GM18502 (cell line): ENCODE measurements at regions not wholly inside any gene's neighbourhood (a gene's known extent, or its start where the extent isn't known, plus 50 kb on each side); places are given as distances from the start of the nearest gene placed in this dataset.

Experiments used
- ATAC-seq: cut with Tn5 transposase; IDR thresholded peaks from one replicate; pipeline ENCODE4 v1.9.1; 2021; ENCODE audit warnings: mild to moderate bottlenecking; ENCODE audit not compliant: unreplicated experiment, poor library complexity

DNA sequence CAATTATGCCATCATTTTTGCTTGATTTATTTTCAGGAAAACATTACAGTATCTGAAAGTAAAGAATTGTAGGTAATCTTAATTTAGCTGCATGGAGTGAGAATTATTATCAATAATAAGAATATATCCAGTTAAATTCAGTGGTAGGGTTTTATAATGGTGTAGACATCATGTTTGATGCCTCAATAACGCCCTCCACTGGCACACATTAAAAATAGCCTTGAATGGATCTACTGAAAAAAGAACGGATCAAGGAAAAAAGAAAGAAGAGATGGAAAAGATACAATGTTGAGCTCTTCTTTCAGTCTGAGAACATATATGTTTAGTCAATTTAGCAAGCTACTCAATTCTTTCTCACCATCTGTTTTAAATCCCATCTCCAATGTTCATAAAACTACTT lies 319.2 kb downstream of the CDC14C start:
- ATAC-seq, result no peak

DNA sequence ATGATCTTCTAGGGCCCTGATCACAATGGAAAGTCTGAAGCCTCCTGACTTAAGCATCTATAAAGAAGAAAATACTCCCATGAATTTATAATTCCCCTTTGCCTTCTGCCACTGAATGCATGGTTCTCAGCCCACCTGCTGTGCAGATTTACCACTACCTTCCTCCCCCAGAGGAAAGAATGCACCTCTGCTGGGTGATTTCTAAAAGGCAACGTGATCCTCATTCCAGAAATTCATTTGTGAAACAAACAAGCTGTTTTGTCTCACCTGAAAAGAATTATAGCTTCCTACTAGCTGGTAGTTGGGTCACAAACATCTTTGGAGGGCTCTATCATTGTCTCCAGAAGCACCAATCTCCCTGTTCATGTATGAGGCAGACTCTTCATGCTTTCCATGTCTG lies 320.2 kb downstream of the CDC14C start:
- ATAC-seq, result no peak

DNA sequence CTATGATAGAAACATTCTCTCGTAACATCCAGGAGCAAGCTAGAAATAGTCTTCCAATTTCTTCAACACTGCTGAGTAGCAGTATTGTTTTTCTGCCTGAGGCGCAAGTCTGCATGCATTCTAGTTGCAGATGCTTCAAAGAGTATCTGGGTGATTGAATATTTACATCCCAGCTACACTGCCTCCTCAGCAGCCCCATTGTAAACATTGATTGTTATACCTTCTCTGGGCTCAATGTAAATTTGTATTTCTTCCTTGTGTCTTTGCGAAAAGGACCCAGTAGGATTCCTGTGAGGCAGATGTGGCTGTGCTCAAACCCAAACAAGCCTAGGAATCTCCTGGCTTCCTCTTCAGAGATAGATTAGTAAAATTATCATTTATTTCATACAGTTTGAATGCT lies 320.7 kb downstream of the CDC14C start:
- no peak for ATAC-seq

DNA sequence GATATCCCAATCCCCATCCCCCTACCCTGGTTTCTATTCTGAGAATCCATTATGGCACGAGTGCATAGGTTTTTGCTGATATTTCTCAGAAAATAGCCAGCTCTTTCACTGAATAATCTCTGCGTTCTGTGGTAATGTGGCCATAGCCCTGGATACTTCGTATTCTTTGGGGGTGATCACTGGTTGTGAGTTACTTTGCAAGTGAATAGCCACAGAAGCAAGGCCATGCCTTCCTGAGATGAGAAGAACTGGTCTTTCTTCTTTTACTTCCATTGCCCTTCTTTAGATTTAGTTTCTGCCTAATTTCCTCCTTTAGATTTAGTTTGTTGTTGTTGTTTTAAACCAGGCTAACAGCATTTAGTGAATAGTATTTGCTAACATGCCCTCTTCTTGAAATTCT lies 323.4 kb downstream of the CDC14C start:
- ATAC-seq, result no peak

DNA sequence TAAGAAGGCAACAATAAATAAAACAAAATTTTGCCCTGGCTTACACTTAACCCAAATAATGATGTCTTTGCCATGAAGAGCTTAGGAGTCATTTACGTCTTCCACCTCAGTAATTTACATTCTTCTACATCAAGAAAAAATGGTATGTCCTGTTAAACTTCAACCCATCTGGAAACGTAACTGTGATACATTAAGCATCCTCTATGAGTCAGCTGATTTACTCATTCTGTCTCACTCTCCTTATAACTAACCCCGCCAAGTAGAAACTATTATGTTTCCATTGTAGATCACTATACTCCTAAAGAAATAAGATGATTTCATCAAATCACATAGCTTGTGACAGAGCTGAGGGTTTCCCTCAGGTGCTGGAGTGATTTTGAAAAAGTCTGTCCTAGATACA lies 330.7 kb downstream of the CDC14C start:
- ATAC-seq, result no peak

DNA sequence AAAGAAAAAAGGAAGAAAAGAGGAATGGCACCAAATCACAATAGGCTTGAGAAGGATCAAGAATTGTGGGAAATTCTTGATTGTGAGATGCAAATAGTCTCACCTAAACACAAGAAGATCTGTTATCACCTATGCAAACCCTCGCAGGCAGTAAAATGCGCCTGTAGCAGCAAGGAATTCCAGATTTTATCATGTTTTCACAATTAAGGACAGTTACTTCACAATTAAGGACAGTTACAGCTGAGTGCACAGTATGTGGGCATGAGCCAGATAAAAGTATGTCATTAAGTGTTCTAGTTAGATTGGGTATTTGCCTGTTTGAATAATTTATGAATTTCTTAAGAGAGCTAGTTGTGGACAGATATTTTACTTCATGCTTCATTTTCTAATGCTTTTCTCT lies 336.2 kb downstream of the CDC14C start:
- no peak for ATAC-seq

DNA sequence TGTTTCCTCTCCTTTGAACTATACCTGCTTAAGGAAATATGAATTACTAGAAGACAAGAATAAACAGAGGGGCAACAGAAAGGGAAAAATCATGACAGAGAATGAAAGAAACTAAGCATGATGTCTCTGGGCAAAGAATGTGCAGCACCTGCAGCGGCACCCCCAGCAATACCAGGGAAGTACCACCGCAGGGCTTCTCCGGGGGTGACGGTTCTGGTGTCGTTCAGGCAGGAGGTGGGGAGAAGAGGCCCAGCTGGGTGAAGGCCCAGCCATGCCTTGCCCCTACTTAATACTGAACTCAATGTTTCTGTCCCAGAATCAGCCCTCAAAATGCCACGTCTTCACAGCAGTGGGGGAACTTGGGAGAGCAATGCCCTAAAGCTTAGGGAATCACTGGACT lies 337.6 kb downstream of the CDC14C start:
- no peak for ATAC-seq

DNA sequence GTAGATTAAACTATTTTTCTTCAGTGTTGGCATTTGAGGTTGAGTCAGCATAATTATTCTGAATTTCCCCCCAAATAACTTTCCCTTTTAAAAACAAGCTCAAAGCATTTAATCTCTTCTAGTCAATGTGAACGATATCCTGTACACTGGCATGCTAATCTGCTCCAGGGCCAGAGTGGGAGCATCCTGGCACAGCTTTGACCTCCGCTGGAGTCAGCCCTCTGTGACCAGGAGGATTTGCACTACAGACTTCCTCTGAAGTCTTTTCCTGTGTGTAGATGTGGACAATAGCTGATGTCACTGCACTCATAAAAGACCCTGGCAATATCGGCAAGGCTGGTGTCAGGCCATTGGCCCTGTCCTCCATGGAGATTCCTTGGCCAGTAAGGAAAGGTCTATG lies 340.2 kb downstream of the CDC14C start:
- ATAC-seq, result no peak

DNA sequence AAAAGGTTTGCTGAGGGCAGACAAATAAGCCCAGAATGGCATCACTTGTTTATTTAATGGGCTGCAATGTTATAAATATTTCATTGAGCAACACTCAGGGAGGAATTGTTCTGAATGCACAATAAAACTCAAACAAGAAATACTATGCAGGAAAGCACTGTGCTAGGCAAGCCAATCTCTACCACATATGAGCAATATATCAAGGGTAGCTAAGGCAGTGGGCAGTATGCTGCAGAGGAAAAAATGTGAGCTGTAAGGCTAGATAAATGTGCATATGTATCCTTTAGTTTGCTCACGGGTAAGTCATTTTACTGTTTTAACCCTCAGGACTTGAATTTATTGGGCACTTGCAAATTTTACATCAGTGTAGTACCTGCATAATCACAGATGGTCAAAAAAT lies 349.6 kb downstream of the CDC14C start:
- no peak for ATAC-seq

DNA sequence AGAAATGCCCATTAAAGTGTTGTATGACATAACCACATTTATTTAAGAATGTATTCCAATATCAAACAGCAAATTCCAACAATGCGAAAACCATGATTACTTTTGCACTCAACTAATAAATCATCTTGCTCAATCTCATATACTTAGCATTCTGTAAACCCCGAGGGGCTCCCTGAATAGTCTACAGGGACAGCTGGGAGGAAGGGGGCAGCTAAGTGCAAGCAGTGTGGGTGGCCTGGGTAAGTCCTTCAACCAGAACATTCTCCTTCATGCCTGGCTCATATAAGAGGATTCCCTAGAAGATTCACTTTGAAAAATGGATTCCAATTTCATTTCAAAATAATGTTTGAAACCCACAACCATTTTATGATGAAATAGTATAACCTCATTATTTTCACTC lies 355.5 kb downstream of the CDC14C start:
- ATAC-seq, result no peak

DNA sequence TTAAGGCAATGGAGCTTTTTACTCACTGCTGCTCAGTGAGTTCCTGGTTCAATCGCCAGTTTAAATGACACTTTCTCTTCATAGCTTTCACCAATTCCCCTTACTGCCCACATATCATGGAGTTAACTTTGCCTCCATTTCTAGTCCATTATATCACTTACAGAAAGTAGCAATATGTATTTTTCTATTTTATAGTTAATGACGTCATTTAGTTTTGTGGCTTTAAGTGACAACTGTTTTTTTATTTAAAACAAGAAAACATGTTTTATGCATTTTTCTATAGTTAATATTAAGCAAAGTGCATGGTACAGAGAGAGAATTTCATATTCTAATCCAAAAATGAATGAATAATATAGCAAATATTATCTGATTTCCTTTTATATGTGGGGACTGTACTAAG lies 363.3 kb downstream of the CDC14C start:
- no peak for ATAC-seq

DNA sequence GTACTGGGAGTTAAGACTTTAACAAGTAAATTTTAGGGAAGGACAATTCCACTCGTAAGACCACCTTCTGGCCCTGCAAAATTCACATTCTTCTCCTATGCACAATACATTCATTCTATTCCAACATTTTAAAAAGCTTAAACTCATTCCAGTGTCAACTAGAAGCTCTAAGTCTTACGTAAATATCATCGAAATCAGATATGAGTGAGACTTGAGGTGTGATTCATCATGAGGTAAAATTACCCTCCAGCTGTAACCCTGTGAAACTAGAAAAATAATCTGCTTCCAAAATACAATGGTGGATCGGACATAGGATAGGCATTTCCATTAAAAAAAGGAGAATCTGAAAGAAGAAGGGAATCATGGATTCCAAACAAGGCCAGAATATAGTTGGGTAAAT lies 370.3 kb downstream of the CDC14C start:
- ATAC-seq, result no peak

DNA sequence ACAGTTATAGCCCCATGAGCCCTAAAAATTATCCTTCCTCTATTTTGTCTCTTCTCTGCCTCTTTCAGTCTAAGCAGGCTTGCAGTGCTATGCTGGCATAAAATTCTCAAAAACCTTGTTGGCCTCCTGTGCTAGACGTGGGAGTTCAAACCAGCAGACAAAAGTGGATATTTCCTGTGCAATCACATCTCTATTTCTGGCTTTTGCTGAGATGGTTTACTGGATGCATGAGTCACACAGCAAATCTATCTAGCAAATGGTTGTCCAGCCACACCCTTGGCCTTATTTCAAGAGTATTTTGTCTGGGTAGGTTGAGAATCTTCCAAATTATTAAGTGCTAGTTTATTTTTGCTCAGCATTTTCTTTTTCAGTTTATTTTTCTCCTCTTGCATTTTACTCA lies 370.8 kb downstream of the CDC14C start:
- ATAC-seq, result no peak

DNA sequence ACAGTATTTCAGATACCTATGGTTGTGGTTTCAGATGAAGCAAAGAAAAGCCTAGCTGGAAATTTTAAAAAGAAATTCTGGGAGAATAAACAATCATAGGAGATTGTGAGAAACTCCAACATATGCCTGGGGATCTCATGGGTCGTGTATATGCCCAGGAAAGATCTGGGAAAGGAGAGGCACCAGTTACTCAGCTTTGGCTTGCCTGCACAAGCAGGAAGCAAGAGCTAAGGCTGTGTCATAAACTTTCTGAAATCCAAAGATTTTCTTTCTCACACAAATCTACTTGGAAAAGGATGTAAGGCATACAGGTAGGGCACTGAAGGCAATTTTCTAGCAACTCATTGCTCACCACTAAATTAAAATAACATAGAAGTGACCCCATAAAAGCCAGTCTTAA lies 373.6 kb downstream of the CDC14C start:
- ATAC-seq, result no peak

DNA sequence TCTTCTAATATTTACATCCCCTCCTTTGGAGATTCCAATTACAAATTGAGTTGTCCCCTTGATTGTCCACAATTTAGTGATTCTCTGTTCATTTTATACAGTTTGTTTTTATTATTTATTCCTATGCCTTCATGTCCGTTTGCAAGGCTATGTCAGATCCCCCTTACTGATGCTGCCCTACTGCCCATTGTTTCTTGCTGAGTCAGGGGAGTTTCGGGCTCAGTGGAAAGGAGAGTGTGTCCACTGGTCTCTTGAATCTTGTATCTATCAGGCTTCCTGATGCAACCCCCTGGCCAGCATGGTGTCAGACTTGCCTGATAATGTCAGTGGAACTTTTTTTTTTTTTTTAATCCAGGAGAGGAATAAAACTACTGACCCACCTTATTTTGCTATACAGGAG lies 384.4 kb downstream of the CDC14C start:
- ATAC-seq, result no peak

DNA sequence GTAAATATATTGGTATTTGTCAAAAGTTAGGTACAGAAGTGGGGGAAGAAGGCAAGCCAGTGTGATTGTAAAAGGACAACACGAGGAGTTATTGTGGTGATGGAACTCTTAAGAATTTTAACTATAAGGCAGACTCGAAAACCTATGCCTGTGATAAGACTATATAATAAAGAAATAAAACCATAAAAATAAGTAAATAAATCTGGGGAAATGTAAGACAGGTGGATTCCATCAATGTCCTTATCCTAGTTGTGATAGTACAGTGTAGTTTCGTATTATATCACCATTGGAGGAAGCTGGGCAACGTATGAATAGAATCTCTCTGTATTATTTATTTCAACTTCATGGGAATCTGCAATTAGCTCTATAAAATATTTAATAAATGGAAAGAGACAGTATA lies 395.7 kb downstream of the CDC14C start:
- ATAC-seq, result no peak

DNA sequence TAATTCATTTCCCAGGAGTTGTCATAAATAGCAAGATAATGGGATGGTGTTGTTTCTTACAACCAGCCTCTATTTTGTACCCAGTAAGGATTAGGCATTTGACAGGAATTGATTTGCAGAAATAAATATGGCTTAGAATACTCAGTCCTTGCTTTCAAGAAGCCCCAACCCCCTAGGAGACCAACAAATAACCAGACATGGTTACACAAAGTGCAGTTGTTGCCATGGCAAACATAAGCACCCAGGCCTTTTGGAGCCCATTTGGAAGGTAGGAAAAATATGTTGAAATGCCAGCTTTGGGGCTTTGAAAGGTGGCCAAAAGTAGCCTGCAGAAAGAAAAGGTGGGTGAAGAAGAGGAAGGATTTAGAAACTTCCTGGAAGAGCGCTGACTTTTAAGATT lies 397.5 kb downstream of the CDC14C start:
- ATAC-seq, result no peak

DNA sequence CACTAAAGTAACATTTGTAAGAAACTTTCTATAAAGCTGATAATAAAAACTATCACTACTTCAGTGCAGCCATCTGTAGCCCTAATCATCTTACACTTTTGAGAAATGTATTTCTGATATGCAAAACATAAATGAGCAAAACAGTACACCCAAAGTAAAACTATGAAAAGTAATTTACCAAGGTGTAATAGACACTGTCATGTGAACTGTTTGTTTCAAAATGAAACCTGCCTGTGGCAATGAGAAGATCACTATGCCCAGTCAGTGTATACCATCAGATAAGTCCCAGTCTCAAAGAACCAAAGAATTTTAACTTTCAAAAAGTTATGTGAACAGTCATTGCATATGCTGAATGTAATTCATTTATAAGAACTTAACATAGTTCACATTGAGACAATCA lies 398.1 kb downstream of the CDC14C start:
- no peak for ATAC-seq

DNA sequence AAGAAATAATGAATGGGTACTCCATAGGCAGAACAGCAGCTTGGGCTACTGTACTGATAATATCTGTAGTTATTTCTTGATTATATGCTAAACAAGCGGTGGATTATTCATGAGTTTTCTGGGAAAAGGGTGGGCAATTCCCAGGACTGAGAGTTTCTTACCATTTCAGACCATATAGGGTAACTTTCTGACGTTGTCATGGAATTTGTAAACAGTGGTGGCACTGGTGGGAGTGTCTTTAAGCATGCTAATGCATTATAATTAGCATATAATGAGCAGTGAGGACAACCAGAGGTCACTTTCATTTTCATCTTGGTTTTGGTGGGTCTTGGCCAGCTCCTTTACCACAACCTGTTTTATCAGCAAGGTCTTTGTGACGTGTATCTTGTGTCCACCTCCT lies 399.7 kb downstream of the CDC14C start:
- no peak for ATAC-seq

DNA sequence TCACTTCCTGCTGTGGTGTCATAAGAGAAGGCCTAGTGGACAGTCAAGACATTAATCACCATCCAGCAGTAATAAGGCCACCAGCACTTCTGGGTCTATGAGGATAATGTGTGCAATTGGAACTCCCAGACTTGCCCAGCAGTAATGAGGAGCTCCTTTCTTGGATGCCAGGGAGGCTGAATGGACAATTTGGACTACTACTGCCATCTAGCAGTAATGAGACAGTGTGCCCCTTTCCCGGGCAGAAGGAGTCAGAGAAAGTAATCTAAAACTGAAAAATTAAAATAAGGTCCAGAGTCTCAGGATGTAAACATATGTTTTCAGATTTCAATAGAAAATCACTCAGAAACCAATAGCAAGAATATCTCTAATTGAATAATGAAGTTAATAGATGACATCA lies 400.4 kb downstream of the CDC14C start:
- ATAC-seq, result no peak

DNA sequence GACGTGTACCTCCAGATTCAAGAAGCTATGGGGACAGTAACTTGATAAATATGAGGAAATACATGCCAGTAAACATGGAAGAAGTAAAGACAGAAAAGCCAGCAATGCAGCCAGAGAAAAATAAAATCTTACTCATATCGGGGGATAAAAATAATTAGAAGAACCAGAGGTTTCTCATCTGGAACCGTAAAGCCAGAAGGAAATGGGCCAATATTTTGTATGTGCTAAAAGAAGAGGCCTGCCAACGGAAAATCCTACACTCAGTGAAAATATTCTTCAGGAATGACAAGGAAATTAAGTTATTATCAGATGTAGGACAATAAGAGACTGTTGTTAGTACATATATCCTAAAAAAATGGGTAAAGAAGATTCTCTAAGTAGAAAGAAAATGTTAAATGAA lies 401.2 kb downstream of the CDC14C start:
- no peak for ATAC-seq

DNA sequence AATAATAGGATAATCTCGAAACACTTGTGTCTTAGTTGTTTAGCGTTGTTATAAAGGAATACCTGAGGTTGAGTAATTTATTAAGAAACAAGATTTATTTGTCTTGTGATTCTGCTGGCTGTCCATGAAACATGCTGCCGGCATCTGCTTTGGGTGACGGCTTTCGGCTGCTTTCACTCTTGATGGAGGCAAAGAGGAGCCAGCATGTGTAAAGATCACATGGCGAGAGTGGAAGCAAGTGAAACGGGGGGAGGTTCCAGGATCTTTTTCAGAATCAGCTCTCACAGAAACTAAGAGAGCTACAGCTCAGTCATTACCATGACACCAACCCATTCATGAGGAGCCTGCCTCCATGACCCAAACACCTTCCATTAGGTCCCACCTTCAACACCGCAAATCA lies 402.8 kb downstream of the CDC14C start:
- ATAC-seq, result no peak

DNA sequence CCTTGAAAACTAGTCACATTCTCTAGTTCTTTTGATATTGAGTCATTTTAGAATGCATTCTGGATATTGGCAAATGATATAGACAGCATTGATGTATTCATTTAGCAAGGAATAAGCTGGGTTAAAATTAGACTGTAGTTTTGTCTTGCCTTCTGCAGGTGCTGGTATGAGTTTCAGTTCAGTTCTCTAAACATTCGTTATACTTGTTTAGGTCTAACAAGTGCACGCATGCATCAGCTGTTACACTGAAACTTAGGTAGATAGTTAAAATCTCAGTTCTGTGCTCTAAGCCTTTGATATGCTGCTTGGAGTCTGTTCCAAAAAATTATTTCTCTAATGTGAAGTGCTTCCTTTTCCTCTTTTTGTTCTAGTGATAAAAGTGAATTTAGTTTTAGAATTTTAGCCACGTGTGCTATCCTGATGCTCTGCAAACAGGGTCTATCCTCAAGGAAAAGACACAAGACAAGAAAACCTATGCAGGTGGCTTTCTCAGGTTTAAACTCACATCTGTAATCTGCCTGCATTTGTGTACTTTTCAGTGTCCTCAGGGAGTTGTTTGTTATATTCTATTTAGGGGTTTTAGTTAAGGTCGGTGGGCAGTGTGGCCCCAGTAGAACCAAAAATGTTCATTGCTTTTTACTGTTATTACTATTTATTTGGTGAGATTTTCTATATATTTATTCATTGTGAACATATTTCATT lies 409.0 kb downstream of the CDC14C start:
- ATAC-seq, result no peak
